H1 (cell line): ENCODE measurements at regions not wholly inside any gene's neighbourhood (a gene's known extent, or its start where the extent isn't known, plus 50 kb on each side); places are given as distances from the start of the nearest gene placed in this dataset.

Experiments used
- CTCF ChIA-PET: fragments of 300-600 bp; sonication (Branson Sonifier 250); formaldehyde crosslinking; loops from one replicate; lab custom pipeline; 2021; ENCODE audit not compliant: partially characterized antibody; lab: Charles Lee
- POLR2A ChIA-PET: fragments of 300-600 bp; sonication (Branson Sonifier 250); formaldehyde crosslinking; loops from one replicate; lab custom pipeline; 2021; ENCODE audit warnings: inconsistent platforms; ENCODE audit not compliant: partially characterized antibody; lab: Charles Lee
- DNase-seq, 2 experiments: peaks; one replicate each; pipeline versions ENCODE4 v3.0.0 to v3.0.0-alpha.2; 2010 to 2022; ENCODE audit warnings: low spot score in 2 of 2, low read depth in 1 of 2, mixed read lengths in 1 of 2
- FAIRE-seq: peaks from 2 replicates; lab custom pipeline; 2011; peaks lifted over from hg19 to GRCh38; lab: Jason Lieb, UNC
- H2AFZ ChIP-seq: 2 replicates; pipeline ENCODE4 v1.8.1; 2012; ENCODE audit warnings: low read length, inconsistent platforms
- H2AK5ac ChIP-seq: 2 replicates; pipeline ENCODE4 v1.6.1; 2013; ENCODE audit warnings: low read depth, low read length
- H2BK120ac ChIP-seq: replicated peaks from 2 replicates; pipeline ENCODE3; 2013; ENCODE audit warnings: low read depth, low read length, inconsistent platforms
- H2BK12ac ChIP-seq: 2 replicates; pipeline ENCODE4 v1.6.1; 2013; ENCODE audit warnings: low read depth, low read length
- H2BK15ac ChIP-seq: 2 replicates; pipeline ENCODE4 v1.6.1; 2013; ENCODE audit warnings: low read length
- H2BK20ac ChIP-seq: 2 replicates; pipeline ENCODE4 v1.6.1; 2013; ENCODE audit warnings: low read length
- H2BK5ac ChIP-seq: 2 replicates; pipeline ENCODE4 v1.6.1; 2013; ENCODE audit warnings: low read depth, low read length
- H3K14ac ChIP-seq: 2 replicates; pipeline ENCODE4 v1.6.1; 2013; ENCODE audit warnings: inconsistent platforms; ENCODE audit not compliant: insufficient read length
- H3K18ac ChIP-seq: 2 replicates; pipeline ENCODE4 v1.6.1; 2013; ENCODE audit warnings: low read length; ENCODE audit errors: extremely low read depth
- H3K23ac ChIP-seq: 2 replicates; pipeline ENCODE4 v1.6.1; 2013; ENCODE audit warnings: inconsistent platforms; ENCODE audit not compliant: insufficient read length
- H3K23me2 ChIP-seq: 2 replicates; pipeline ENCODE4 v1.6.1; 2013; ENCODE audit warnings: low read depth, low read length
- H3K27ac ChIP-seq: 2 replicates; pipeline ENCODE4 v1.6.1; 2011; ENCODE audit warnings: low read depth, low read length, inconsistent platforms
- H3K27me3 ChIP-seq, 4 experiments: replicated peaks in 1 of 4; 1 replicate in 1 of 4; 2 replicates in 3 of 4; pipeline versions ENCODE4 v1.6.1 to v1.8.1; 2011 to 2013; ENCODE audit warnings: low read length in 3 of 4, mild to moderate bottlenecking in 3 of 4, inconsistent platforms in 2 of 4, mixed read lengths in 2 of 4, moderate library complexity in 1 of 4; ENCODE audit not compliant: control insufficient read depth in 3 of 4, insufficient read depth in 3 of 4; ENCODE audit errors: extremely low read depth in 1 of 4
- H3K36me3 ChIP-seq, 4 experiments: 2 replicates each; pipeline versions ENCODE4 v1.6.1 to v1.8.1; 2011 to 2013; ENCODE audit warnings: mild to moderate bottlenecking in 4 of 4, low read length in 3 of 4, moderate library complexity in 2 of 4, control low read depth in 1 of 4, inconsistent platforms in 1 of 4; ENCODE audit not compliant: insufficient read depth in 4 of 4, control insufficient read depth in 2 of 4
- H3K4ac ChIP-seq: replicated peaks from 2 replicates; pipeline ENCODE3; 2013; ENCODE audit warnings: low read length, low read depth, mixed read lengths, inconsistent platforms; ENCODE audit not compliant: insufficient read length
- H3K4me1 ChIP-seq, 4 experiments: replicated peaks in 1 of 4; 1 replicate in 1 of 4; 2 replicates in 3 of 4; pipeline versions ENCODE4 v1.6.1 to v1.8.1; 2011 to 2013; ENCODE audit warnings: low read length in 3 of 4, inconsistent platforms in 2 of 4, mixed read lengths in 1 of 4; ENCODE audit not compliant: insufficient read depth in 4 of 4, control insufficient read depth in 3 of 4
- H3K4me2 ChIP-seq, 2 experiments: 2 replicates each; pipeline versions ENCODE4 v1.6.1 to v1.8.1; 2011 to 2013; ENCODE audit warnings: low read depth in 2 of 2, low read length in 2 of 2, control low read depth in 1 of 2, inconsistent platforms in 1 of 2, mild to moderate bottlenecking in 1 of 2; ENCODE audit not compliant: insufficient read depth in 1 of 2
- H3K4me3 ChIP-seq, 4 experiments: fragments of 200-600, 300-600 bp in 1 of 4; sonication (generic), shearing (Covaris generic), sonication (Bioruptor Twin) in 1 of 4; 2 replicates each; pipeline versions ENCODE4 v1.5.1 to v1.8.1; 2011 to 2016; ENCODE audit warnings: low read length in 4 of 4, low read depth in 3 of 4, control low read depth in 2 of 4, inconsistent platforms in 2 of 4, mild to moderate bottlenecking in 2 of 4, mixed read lengths in 1 of 4, moderate library complexity in 1 of 4; ENCODE audit not compliant: insufficient read depth in 2 of 4; ENCODE audit errors: extremely low read depth in 1 of 4
- H3K56ac ChIP-seq: replicated peaks from 2 replicates; pipeline ENCODE3; 2013; ENCODE audit warnings: low read depth, mild to moderate bottlenecking, mixed read lengths, low read length, inconsistent platforms; ENCODE audit not compliant: insufficient read length
- H3K79me1 ChIP-seq: 2 replicates; pipeline ENCODE4 v1.6.1; 2013; ENCODE audit warnings: low read depth, low read length, control low read depth
- H3K79me2 ChIP-seq, 2 experiments: 2 replicates each; pipeline versions ENCODE4 v1.6.1 to v1.8.1; 2012 to 2013; ENCODE audit warnings: low read length in 2 of 2, mild to moderate bottlenecking in 2 of 2, inconsistent platforms in 1 of 2; ENCODE audit not compliant: insufficient read depth in 2 of 2, control insufficient read depth in 1 of 2
- H3K9ac ChIP-seq, 4 experiments: replicated peaks in 1 of 4; 1 replicate in 1 of 4; 2 replicates in 3 of 4; pipeline versions ENCODE4 v1.6.1 to v1.8.1; 2011 to 2013; ENCODE audit warnings: low read depth in 3 of 4, low read length in 3 of 4, control low read depth in 2 of 4, mild to moderate bottlenecking in 2 of 4, moderate library complexity in 2 of 4, inconsistent platforms in 1 of 4; ENCODE audit errors: extremely low read depth in 1 of 4
- H3K9me3 ChIP-seq, 2 experiments: 2 replicates each; pipeline versions ENCODE4 v1.6.1 to v1.8.1; 2012 to 2013; ENCODE audit warnings: mild to moderate bottlenecking in 2 of 2, moderate library complexity in 2 of 2, control low read depth in 1 of 2, inconsistent platforms in 1 of 2, low read depth in 1 of 2, low read length in 1 of 2, mixed read lengths in 1 of 2; ENCODE audit not compliant: insufficient read depth in 2 of 2
- H4K20me1 ChIP-seq, 2 experiments: replicated peaks in 1 of 2; 2 replicates each; pipeline versions ENCODE3 to v1.8.1; 2011 to 2013; ENCODE audit warnings: inconsistent platforms in 2 of 2, low read length in 2 of 2, mild to moderate bottlenecking in 1 of 2; ENCODE audit not compliant: insufficient read depth in 2 of 2, control insufficient read depth in 1 of 2
- H4K5ac ChIP-seq: 2 replicates; pipeline ENCODE4 v1.6.1; 2013; ENCODE audit warnings: low read length, low read depth, mixed read lengths, inconsistent platforms; ENCODE audit not compliant: insufficient read length
- H4K8ac ChIP-seq: 2 replicates; pipeline ENCODE4 v1.8.0; 2013; ENCODE audit warnings: mild to moderate bottlenecking, moderate library complexity, low read length, inconsistent platforms; ENCODE audit not compliant: insufficient read depth; ENCODE audit errors: extremely low read depth
- H4K91ac ChIP-seq: replicated peaks from 2 replicates; pipeline ENCODE3; 2013; ENCODE audit warnings: low read length, mixed read lengths, inconsistent platforms; ENCODE audit not compliant: insufficient read length
- EZH2 ChIP-seq: fragments of 200-600 bp; sonication (generic); IDR thresholded peaks from 2 replicates; pipeline ENCODE4 v1.7.1; 2012; ENCODE audit warnings: low read depth, mild to moderate bottlenecking, moderate library complexity, low read length, inconsistent platforms; ENCODE audit not compliant: severe bottlenecking
- KDM1A ChIP-seq: fragments of 200-600, 300-600 bp; sonication (generic); IDR thresholded peaks from 2 replicates; pipeline ENCODE4 v1.7.1; 2016; ENCODE audit warnings: mild to moderate bottlenecking, low read length, borderline replicate concordance
- SP1 ChIP-seq: IDR thresholded peaks from 2 replicates; pipeline ENCODE4 v1.6.1; 2011; ENCODE audit warnings: low read depth, low read length
- WGBS, 2 experiments: shearing (Covaris generic) in 1 of 2; methylation state at CpG; one replicate each; pipeline versions ENCODE4 v1.1.6 to v1.1.7; 2013 to 2015; ENCODE audit warnings: low lambda C conversion rate in 2 of 2, mixed read lengths in 2 of 2, inconsistent platforms in 1 of 2, low coverage in 1 of 2, missing lambda C conversion rate in 1 of 2; ENCODE audit not compliant: insufficient replicate concordance in 2 of 2, insufficient coverage in 1 of 2, insufficient read length in 1 of 2; ENCODE audit errors: extremely low coverage in 1 of 2, missing lambda C conversion rate in 1 of 2; 5-methylcytosine and 5-hydroxymethylcytosine counted together

GRCh38 chr13:59475911-59476310, 687.8 kb downstream of the DIAPH3 start:
- no peak overlapping the region for H4K91ac ChIP-seq
- H3K14ac ChIP-seq: no peak overlapping the region
- H3K36me3 ChIP-seq: no peaks in the 10 kb centered on the region
- no peak overlapping the region for H3K18ac ChIP-seq
- WGBS, 2 experiments: 86% methylated on average over 2 of the region's 2 CpGs; no CpG with 5 or more reads in 1 of the 2 experiments
- ChIA-PET CTCF (interaction anchor here (0.8 to 3.1 kb wide), 8 partner anchors 9 to 105 kb away, joined by 3 to 30 read pairs (median 4); no protein-coding TSS in a partner anchor), POLR2A (no interaction called here)
- FAIRE-seq (no peak), DNase-seq (no peak)
- no peaks in the 10 kb centered on the region for H3K79me1 ChIP-seq
- no peaks in the 10 kb centered on the region for H3K27me3 ChIP-seq
- no peak overlapping the region for H3K56ac ChIP-seq
- H4K8ac ChIP-seq: no peak overlapping the region
- no peak overlapping the region for H3K4me2 ChIP-seq
- no peaks in the 10 kb centered on the region for H3K23me2 ChIP-seq
- H2AFZ ChIP-seq: no peak overlapping the region
- no peak overlapping the region for H2BK20ac ChIP-seq
- H3K9ac ChIP-seq: no peak overlapping the region
- H3K27ac ChIP-seq: no peak overlapping the region
- H3K4me3 ChIP-seq: no peak overlapping the region
- H2AK5ac ChIP-seq: no peak overlapping the region
- no peak overlapping the region for H4K5ac ChIP-seq
- H3K4ac ChIP-seq: no peak overlapping the region
- no peak overlapping the region for H3K23ac ChIP-seq
- no peaks in the 10 kb centered on the region for H4K20me1 ChIP-seq
- H3K4me1 ChIP-seq: peaks cover 0 to 16% (median 14%) of the 10 kb centered on the region in 4 experiments; a peak in 5 of 7 replicates
- no peaks in the 10 kb centered on the region for H3K79me2 ChIP-seq
- H2BK5ac ChIP-seq: no peak overlapping the region
- H2BK15ac ChIP-seq: no peak overlapping the region
- no peaks in the 10 kb centered on the region for H3K9me3 ChIP-seq
- H2BK12ac ChIP-seq: no peak overlapping the region
- no peak overlapping the region for H2BK120ac ChIP-seq
- no peak for TF ChIP-seq KDM1A
- TF ChIP-seq SP1: no peak
- no peak for TF ChIP-seq EZH2
